Motor neuron (in vitro differentiated cells): ENCODE measurements at regions not wholly inside any gene's neighbourhood (a gene's known extent, or its start where the extent isn't known, plus 50 kb on each side); places are given as distances from the start of the nearest gene placed in this dataset.

Source experiments
- ATAC-seq, 8 experiments: fragments of 200-7000 bp; cut with Tn5 transposase; replicated peaks in 6 of 8; 2 replicates each; pipeline ENCODE4 v1.8.0; 2021; ENCODE audit warnings: mild to moderate bottlenecking in 8 of 8, moderate library complexity in 8 of 8
- H3K27ac ChIP-seq, 2 donors: fragments of 250-450 bp; sonication (Bioruptor Pico); 2 replicates each; pipeline ENCODE4 v1.9.0; 2021; ENCODE audit warnings: antibody characterized with exemption in 2 of 2, mild to moderate bottlenecking in 2 of 2, moderate library complexity in 1 of 2
- H3K4me1 ChIP-seq, 2 donors: fragments of 250-450 bp; sonication (Bioruptor Pico); replicated peaks in 1 of 2; 2 replicates each; pipeline ENCODE4 v1.6.1; 2021; ENCODE audit warnings: antibody characterized with exemption in 2 of 2, mild to moderate bottlenecking in 2 of 2, moderate library complexity in 1 of 2
- H3K4me3 ChIP-seq, 5 donors: fragments of 250-450 bp; sonication (Bioruptor Pico); 2 replicates each; pipeline ENCODE4 v1.9.0; 2021; ENCODE audit warnings: antibody characterized with exemption in 5 of 5, mild to moderate bottlenecking in 5 of 5, moderate library complexity in 4 of 5
- WGBS, 10 experiments: fragments of 450-650 bp; shearing (Covaris generic); methylation state at CpG; one replicate each; pipeline ENCODE4 v1.0.0; 2022; 5-methylcytosine and 5-hydroxymethylcytosine counted together
- in situ Hi-C, 9 experiments: fragments of 400-800 bp; cut with MboI; loops; one replicate each; pipeline ENCODE4 v1.15.0; 2021; ENCODE audit warnings: low sequenced_read_pairs in 9 of 9, low pct_unique_long_range_greater_than_20kb in 2 of 9; ENCODE audit not compliant: unreplicated experiment in 9 of 9

GRCh38 chr6:56843476-56844349, 111.2 kb upstream of the BEND6 start:
- WGBS, 10 experiments, result 0% methylated on average over 3 of the region's 87 CpGs; no CpG with 5 or more reads in 9 of the 10 experiments
- Histone ChIP-seq H3K4me1 (peaks cover 9 to 22% of the 10 kb centered on the region in 2 donors), H3K27ac (peak overlapping the region; percentile 81 to 92), H3K4me3 (peak overlapping the region; percentile 71 to 99 (median 92))
- peak; percentile 64 to 87 (median 84) for ATAC-seq
- in situ Hi-C loops, result loop anchor here in 6 of 9 experiments (25.0 kb wide), 2 partner anchors 131 to 206 kb away; partner anchors contain the start of gene DST (in 4 of the 6)

GRCh38 chr6:56842686-56843475, 112.0 kb upstream of the BEND6 start:
- Histone ChIP-seq H3K4me1 (peaks cover 9 to 22% of the 10 kb centered on the region in 2 donors), H3K27ac (peak overlapping the region; percentile 81 to 92), H3K4me3 (peak overlapping the region; percentile 71 to 99 (median 92))
- 0 to 20% (median 0%) methylated on average over 1 to 11 of the region's 47 CpGs; no CpG with 5 or more reads in 5 of the 10 experiments for WGBS, 10 experiments
- in situ Hi-C loops, result loop anchor here in 6 of 9 experiments (25.0 kb wide), 2 partner anchors 131 to 206 kb away; partner anchors contain the start of gene DST (in 4 of the 6)
- ATAC-seq, result peak; percentile 1 to 60 (median 2)

- ATAC-seq, result no peak
- peaks cover 9 to 22% of the 10 kb centered on the region in 2 donors for H3K4me1 ChIP-seq
- WGBS, 10 experiments, result 0 to 40% (median 6%) methylated on average over 1 of the region's 1 CpG; no CpG with 5 or more reads in 2 of the 10 experiments
- no peak overlapping the region for H3K27ac ChIP-seq
- peak overlapping the region; percentile 71 to 99 (median 92) for H3K4me3 ChIP-seq
- in situ Hi-C loops, result loop anchor here in 6 of 9 experiments (25.0 kb wide), 2 partner anchors 129 to 204 kb away; partner anchors contain the start of gene DST (in 4 of the 6)
These were observed 113.2 kb upstream of the BEND6 start for GRCh38 chr6:56841751-56842150.

- ATAC-seq, result no peak
- 0 to 39% (median 21%) methylated on average over 2 to 3 of the region's 3 CpGs for WGBS, 10 experiments
- Histone ChIP-seq H3K4me3 (peak overlapping the region; percentile 71 to 99 (median 92)), H3K4me1 (peaks cover 9 to 22% of the 10 kb centered on the region in 2 donors), H3K27ac (no peak overlapping the region)
- in situ Hi-C loops, result loop anchor here in 6 of 9 experiments (25.0 kb wide), 2 partner anchors 129 to 204 kb away; partner anchors contain the start of gene DST (in 4 of the 6)
These were observed 113.5 kb upstream of the BEND6 start for GRCh38 chr6:56841381-56841749.

- Histone ChIP-seq H3K4me1 (peaks cover 9 to 22% of the 10 kb centered on the region in 2 donors), H3K27ac (no peak overlapping the region), H3K4me3 (peak overlapping the region; percentile 71 to 99 (median 92))
- in situ Hi-C loops, result loop anchor here in 6 of 9 experiments (25.0 kb wide), 2 partner anchors 128 to 203 kb away; partner anchors contain the start of gene DST (in 4 of the 6)
- ATAC-seq, result peak in 3 of 8 experiments; percentile 4 to 29 (median 18)
- 0 to 44% (median 23%) methylated on average over 1 to 6 of the region's 6 CpGs; no CpG with 5 or more reads in 2 of the 10 experiments for WGBS, 10 experiments
These were observed 114.2 kb upstream of the BEND6 start for GRCh38 chr6:56840467-56841380.

GRCh38 chr6:56839533-56840183, 115.2 kb upstream of the BEND6 start:
- no peak for ATAC-seq
- Histone ChIP-seq H3K4me1 (peaks cover 9 to 22% of the 10 kb centered on the region in 2 donors), H3K4me3 (peak overlapping the region in 3 of 5 donors; percentile 71 to 99 (median 92)), H3K27ac (no peak overlapping the region)
- 55 to 93% (median 78%) methylated on average over 2 to 6 of the region's 6 CpGs for whole genome bisulfite sequencing, 10 experiments
- in situ Hi-C loops, result loop anchor here in 6 of 9 experiments (25.0 kb wide), 2 partner anchors 127 to 202 kb away; partner anchors contain the start of gene DST (in 4 of the 6)

GRCh38 chr6:56838965-56839364, 115.9 kb upstream of the BEND6 start:
- Histone ChIP-seq H3K27ac (no peak overlapping the region), H3K4me3 (peak overlapping the region in 1 of 5 donors; percentile 4), H3K4me1 (peaks cover 9 to 22% of the 10 kb centered on the region in 2 donors)
- 75 to 100% (median 94%) methylated on average over 1 of the region's 1 CpG; no CpG with 5 or more reads in 4 of the 10 experiments for WGBS, 10 experiments
- no peak for ATAC-seq
- in situ Hi-C loops, result loop anchor here in 6 of 9 experiments (25.0 kb wide), 2 partner anchors 127 to 202 kb away; partner anchors contain the start of gene DST (in 4 of the 6)

GRCh38 chr6:56838016-56838555, 116.8 kb upstream of the BEND6 start:
- ATAC-seq, result no peak
- 7 to 86% (median 67%) methylated on average over 1 to 2 of the region's 2 CpGs; no CpG with 5 or more reads in 2 of the 10 experiments for WGBS, 10 experiments

GRCh38 chr6:56837322-56837894, 117.5 kb upstream of the BEND6 start:
- H3K4me3 ChIP-seq, result no peak overlapping the region
- in situ Hi-C loops, result loop anchor here in 6 of 9 experiments (25.0 kb wide), 2 partner anchors 125 to 200 kb away; partner anchors contain the start of gene DST (in 4 of the 6)
- WGBS, 10 experiments, result 83 to 100% (median 100%) methylated on average over 1 to 6 of the region's 6 CpGs; no CpG with 5 or more reads in 1 of the 10 experiments
- H3K27ac ChIP-seq, result no peak overlapping the region
- H3K4me1 ChIP-seq, result peaks cover 9 to 22% of the 10 kb centered on the region in 2 donors
- no peak for ATAC-seq

More at GRCh38 chr6:56838016-56838555, 116.8 kb upstream of the BEND6 start:
- no peak overlapping the region for H3K4me3 ChIP-seq
- H3K27ac ChIP-seq, result no peak overlapping the region
- peaks cover 9 to 22% of the 10 kb centered on the region in 2 donors for H3K4me1 ChIP-seq
- in situ Hi-C loops, result loop anchor here in 6 of 9 experiments (25.0 kb wide), 2 partner anchors 126 to 201 kb away; partner anchors contain the start of gene DST (in 4 of the 6)

GRCh38 chr6:56835612-56836011, 119.3 kb upstream of the BEND6 start:
- ATAC-seq, result no peak
- H3K4me1 ChIP-seq, result peaks cover 4 to 12% of the 10 kb centered on the region in 2 donors
- no peak overlapping the region for H3K4me3 ChIP-seq
- in situ Hi-C loops, result loop anchor here in 6 of 9 experiments (25.0 kb wide), 2 partner anchors 123 to 198 kb away; partner anchors contain the start of gene DST (in 4 of the 6)
- 92 to 100% (median 100%) methylated on average over 1 to 3 of the region's 3 CpGs for WGBS, 10 experiments
- no peak overlapping the region for H3K27ac ChIP-seq
